ENCODE measurements at regions not wholly inside any gene's neighbourhood (a gene's known extent, or its start where the extent isn't known, plus 50 kb on each side); places are given as distances from the start of the nearest gene placed in this dataset.

GRCh38 chr7:153472516-153472915 lies 579.7 kb upstream of the DPP6 start:
- no peak for DNase-seq

- no peak for DNase-seq
These were observed 579.0 kb upstream of the DPP6 start for GRCh38 chr7:153473185-153473584.

GRCh38 chr7:153475239-153475638 lies 577.0 kb upstream of the DPP6 start:
- no peak for DNase-seq

- no peak for DNase-seq
These were observed 576.0 kb upstream of the DPP6 start for GRCh38 chr7:153476166-153476565.

- DNase-seq, result no peak
These were observed 555.9 kb upstream of the DPP6 start for GRCh38 chr7:153496257-153496656.

- DNase-seq, result no peak
These were observed 549.1 kb upstream of the DPP6 start for GRCh38 chr7:153503093-153503492.

- no peak for DNase-seq
These were observed 547.7 kb upstream of the DPP6 start for GRCh38 chr7:153504288-153505075.

- no peak for DNase-seq
These were observed 544.3 kb upstream of the DPP6 start for GRCh38 chr7:153507885-153508284.

- DNase-seq, result no peak
These were observed 542.4 kb upstream of the DPP6 start for GRCh38 chr7:153509768-153510167.

GRCh38 chr7:153510674-153511073 lies 541.5 kb upstream of the DPP6 start:
- no peak for DNase-seq

GRCh38 chr7:153514032-153514431 lies 538.2 kb upstream of the DPP6 start:
- no peak for DNase-seq

GRCh38 chr7:153515359-153515758 lies 536.8 kb upstream of the DPP6 start:
- no peak for DNase-seq

- no peak for DNase-seq
These were observed 533.8 kb upstream of the DPP6 start for GRCh38 chr7:153518201-153518984.

- no peak for DNase-seq
These were observed 530.8 kb upstream of the DPP6 start for GRCh38 chr7:153521370-153521769.

- no peak for DNase-seq
These were observed 529.9 kb upstream of the DPP6 start for GRCh38 chr7:153522261-153522660.

GRCh38 chr7:153523320-153524015 lies 528.7 kb upstream of the DPP6 start:
- no peak for DNase-seq

- no peak for DNase-seq
These were observed 528.1 kb upstream of the DPP6 start for GRCh38 chr7:153524070-153524601.

GRCh38 chr7:153529100-153529499 lies 523.1 kb upstream of the DPP6 start:
- DNase-seq, result no peak

GRCh38 chr7:153529651-153530165 lies 522.5 kb upstream of the DPP6 start:
- DNase-seq, result no peak

GRCh38 chr7:153530441-153530840 lies 521.8 kb upstream of the DPP6 start:
- no peak for DNase-seq

GRCh38 chr7:153532326-153532725 lies 519.9 kb upstream of the DPP6 start:
- DNase-seq, result no peak

GRCh38 chr7:153537271-153537670 lies 514.9 kb upstream of the DPP6 start:
- no peak for DNase-seq

- no peak for DNase-seq
These were observed 510.3 kb upstream of the DPP6 start for GRCh38 chr7:153541903-153542302.
